ENCODE measurements at regions not wholly inside any gene's neighbourhood (a gene's known extent, or its start where the extent isn't known, plus 50 kb on each side); places are given as distances from the start of the nearest gene placed in this dataset.

GRCh38 chr5:82758881-82759280 is 318.3 kb downstream of the TMEM167A start:
- no peak for TF ChIP-seq LEF1 (IDR thresholded peaks at IDR 0.05)
- TF ChIP-seq HMG20B (CRISPR knock-in tag; IDR thresholded peaks at IDR 0.05), result no peak
